ENCODE measurements at regions not wholly inside any gene's neighbourhood (a gene's known extent, or its start where the extent isn't known, plus 50 kb on each side); places are given as distances from the start of the nearest gene placed in this dataset.
A peak's percentile ranks its signal among the peaks of the same experiment; 100 is the strongest.

- Histone ChIP-seq H4K20me1 (ENCODE audit: insufficient read depth, low read length) (no peaks in the 10 kb centered on the region), H3K36me3 (ENCODE audit: insufficient read depth, low read length) (no peaks in the 10 kb centered on the region), H3K4me2 (ENCODE audit: insufficient read depth, low read length) (no peak overlapping the region), H2AFZ (ENCODE audit: low read length) (no peak overlapping the region), H3K27me3 (ENCODE audit: insufficient read depth, low read length) (no peaks in the 10 kb centered on the region), H3K4me3 (ENCODE audit: insufficient read depth, low read length) (no peak overlapping the region), H3K79me2 (ENCODE audit: insufficient read depth, low read length) (no peaks in the 10 kb centered on the region), H3K9me3 (ENCODE audit: low read depth, low read length) (no peaks in the 10 kb centered on the region), H3K4me1 (ENCODE audit: insufficient read depth, low read length) (no peaks in the 10 kb centered on the region), H3K27ac (ENCODE audit: low read depth, low read length) (no peak overlapping the region)
- DNase-seq (ENCODE audit: insufficient read length, low spot score, missing footprints), result peak; percentile 29
- TF ChIP-seq CTCF (IDR thresholded peaks at IDR 0.05; ENCODE audit: extremely low read depth, low read depth, low read length), result no peak
Measured at GRCh38 chr1:193979219-193979618, 792.8 kb upstream of the B3GALT2 start.

GRCh38 chr1:193974286-193974798 is 787.9 kb upstream of the B3GALT2 start:
- Histone ChIP-seq H3K27me3 (ENCODE audit: insufficient read depth, low read length) (no peaks in the 10 kb centered on the region), H3K4me3 (ENCODE audit: insufficient read depth, low read length) (no peak overlapping the region), H3K4me1 (ENCODE audit: insufficient read depth, low read length) (no peaks in the 10 kb centered on the region), H3K4me2 (ENCODE audit: insufficient read depth, low read length) (no peak overlapping the region), H4K20me1 (ENCODE audit: insufficient read depth, low read length) (no peaks in the 10 kb centered on the region), H3K36me3 (ENCODE audit: insufficient read depth, low read length) (no peaks in the 10 kb centered on the region), H3K27ac (ENCODE audit: low read depth, low read length) (no peak overlapping the region), H3K9me3 (ENCODE audit: low read depth, low read length) (no peaks in the 10 kb centered on the region), H3K79me2 (ENCODE audit: insufficient read depth, low read length) (no peaks in the 10 kb centered on the region), H2AFZ (ENCODE audit: low read length) (no peak overlapping the region)
- no peak for TF ChIP-seq CTCF (IDR thresholded peaks at IDR 0.05; ENCODE audit: extremely low read depth, low read depth, low read length)
- no peak for DNase-seq (ENCODE audit: insufficient read length, low spot score, missing footprints)

GRCh38 chr1:193973428-193973827 is 787.0 kb upstream of the B3GALT2 start:
- Histone ChIP-seq H3K36me3 (ENCODE audit: insufficient read depth, low read length) (no peaks in the 10 kb centered on the region), H3K4me3 (ENCODE audit: insufficient read depth, low read length) (no peak overlapping the region), H3K27me3 (ENCODE audit: insufficient read depth, low read length) (no peaks in the 10 kb centered on the region), H3K9me3 (ENCODE audit: low read depth, low read length) (no peaks in the 10 kb centered on the region), H3K4me2 (ENCODE audit: insufficient read depth, low read length) (no peak overlapping the region), H2AFZ (ENCODE audit: low read length) (no peak overlapping the region), H3K79me2 (ENCODE audit: insufficient read depth, low read length) (no peaks in the 10 kb centered on the region), H3K27ac (ENCODE audit: low read depth, low read length) (no peak overlapping the region), H3K4me1 (ENCODE audit: insufficient read depth, low read length) (no peaks in the 10 kb centered on the region), H4K20me1 (ENCODE audit: insufficient read depth, low read length) (no peaks in the 10 kb centered on the region)
- DNase-seq (ENCODE audit: insufficient read length, low spot score, missing footprints), result peak; percentile 23
- TF ChIP-seq CTCF (IDR thresholded peaks at IDR 0.05; ENCODE audit: extremely low read depth, low read depth, low read length), result no peak

GRCh38 chr1:193971595-193971994 is 785.2 kb upstream of the B3GALT2 start:
- no peaks in the 10 kb centered on the region for H3K36me3 ChIP-seq (ENCODE audit: insufficient read depth, low read length)
- no peaks in the 10 kb centered on the region for H4K20me1 ChIP-seq (ENCODE audit: insufficient read depth, low read length)
- no peak overlapping the region for H2AFZ ChIP-seq (ENCODE audit: low read length)
- no peak overlapping the region for H3K4me2 ChIP-seq (ENCODE audit: insufficient read depth, low read length)
- no peak overlapping the region for H3K27ac ChIP-seq (ENCODE audit: low read depth, low read length)
- TF ChIP-seq CTCF (IDR thresholded peaks at IDR 0.05; ENCODE audit: extremely low read depth, low read depth, low read length), result no peak
- no peaks in the 10 kb centered on the region for H3K9me3 ChIP-seq (ENCODE audit: low read depth, low read length)
- H3K79me2 ChIP-seq (ENCODE audit: insufficient read depth, low read length), result no peaks in the 10 kb centered on the region
- no peaks in the 10 kb centered on the region for H3K27me3 ChIP-seq (ENCODE audit: insufficient read depth, low read length)
- no peaks in the 10 kb centered on the region for H3K4me1 ChIP-seq (ENCODE audit: insufficient read depth, low read length)
- H3K4me3 ChIP-seq (ENCODE audit: insufficient read depth, low read length), result no peak overlapping the region
- no peak for DNase-seq (ENCODE audit: insufficient read length, low spot score, missing footprints)

Data from osteoblast (primary cell).